PC-9 (cell line): ENCODE measurements at regions not wholly inside any gene's neighbourhood (a gene's known extent, or its start where the extent isn't known, plus 50 kb on each side); places are given as distances from the start of the nearest gene placed in this dataset.

Source experiments
- BruUV-seq: library from RNA; stranded (reverse); fragments of 400-500 nt; replicated peaks from 2 replicates; lab custom pipeline; 2021; lab: Mats Ljungman, UMichigan
- CTCF ChIA-PET: fragments of 300-600 bp; sonication (Branson Sonifier 250); formaldehyde crosslinking; loops from one replicate; lab custom pipeline; 2022; ENCODE audit warnings: antibody characterized with exemption; lab: Charles Lee
- POLR2A ChIA-PET: fragments of 300-600 bp; sonication (Branson Sonifier 250); formaldehyde crosslinking; loops from one replicate; lab custom pipeline; 2022; ENCODE audit warnings: antibody characterized with exemption; ENCODE audit not compliant: unreplicated experiment; lab: Charles Lee
- DNase-seq, 2 experiments: peaks; one replicate each; pipeline versions ENCODE4 v3.0.0 to v3.0.0-alpha.2; 2015 to 2022; ENCODE audit warnings: mixed read lengths in 1 of 2
- H2AFZ ChIP-seq: fragments of 200-600 bp; sonication (generic); 2 replicates; pipeline ENCODE4 v1.8.1; 2017; ENCODE audit warnings: antibody characterized with exemption
- H3F3A ChIP-seq: fragments of 200-600 bp; sonication (generic); 2 replicates; pipeline ENCODE4 v1.8.1; 2017; ENCODE audit warnings: antibody characterized with exemption, mild to moderate bottlenecking, low read depth; ENCODE audit not compliant: insufficient read depth
- H3K27ac ChIP-seq: fragments of 200-600 bp; sonication (generic); 2 replicates; pipeline ENCODE4 v1.6.1; 2016; ENCODE audit warnings: mixed run types
- H3K27me3 ChIP-seq: fragments of 200-600 bp; sonication (generic); 2 replicates; pipeline ENCODE4 v1.6.1; 2016; ENCODE audit warnings: low read depth, mixed run types; ENCODE audit not compliant: insufficient read depth
- H3K36me3 ChIP-seq: fragments of 200-600 bp; sonication (generic); 2 replicates; pipeline ENCODE4 v1.6.1; 2016; ENCODE audit warnings: low read depth, mixed run types
- H3K4me1 ChIP-seq: fragments of 200-600 bp; sonication (generic); replicated peaks from 2 replicates; pipeline ENCODE4 v1.6.1; 2016; ENCODE audit warnings: mixed run types; ENCODE audit not compliant: insufficient read depth
- H3K4me2 ChIP-seq: fragments of 200-600 bp; sonication (generic); 2 replicates; pipeline ENCODE4 v1.6.1; 2017; ENCODE audit warnings: mixed run types
- H3K4me3 ChIP-seq: fragments of 200-600 bp; sonication (generic); 2 replicates; pipeline ENCODE4 v1.6.1; 2016; ENCODE audit warnings: mixed run types
- H3K79me2 ChIP-seq: fragments of 200-600 bp; sonication (generic); 2 replicates; pipeline ENCODE4 v1.6.1; 2017; ENCODE audit warnings: low read depth, mixed run types
- H3K9me2 ChIP-seq: fragments of 200-600 bp; sonication (generic); 2 replicates; pipeline ENCODE4 v1.8.1; 2017; ENCODE audit warnings: mild to moderate bottlenecking; ENCODE audit not compliant: insufficient read depth
- H3K9me3 ChIP-seq: fragments of 200-600 bp; sonication (generic); 2 replicates; pipeline ENCODE4 v1.8.1; 2016; ENCODE audit warnings: low read depth; ENCODE audit not compliant: insufficient read depth
- H4K20me1 ChIP-seq: fragments of 200-600 bp; sonication (generic); 2 replicates; pipeline ENCODE4 v1.8.1; 2017; ENCODE audit not compliant: insufficient read depth
- EZH2 ChIP-seq: fragments of 200-600 bp; sonication (generic); IDR thresholded peaks from 2 replicates; pipeline ENCODE4 v1.8.0; 2017; ENCODE audit warnings: antibody characterized with exemption, low read depth
- intact Hi-C: fragments of 100-400 bp; cut with micrococcal nuclease; formaldehyde crosslinking; loops from one replicate; pipeline ENCODE4 v1.10.0; 2022; ENCODE audit not compliant: unreplicated experiment
- TF ChIP-seq, protein P1 (sequence below): fragments of 200-600 bp; sonication (generic); conservative IDR thresholded peaks from 2 replicates; pipeline ENCODE4 v1.6.1; 2017; ENCODE audit warnings: mixed run types, antibody characterized with exemption, mild to moderate bottlenecking, moderate library complexity

GRCh38 chr10:130409331-130409730 is 273.1 kb downstream of the GLRX3 start:
- no peak overlapping the region for H3K4me2 ChIP-seq
- ChIA-PET CTCF (no interaction called here), POLR2A (no interaction called here)
- intact Hi-C loops = no loop called here
- no TSS peak for BruUV-seq
- no peaks in the 10 kb centered on the region for H3F3A ChIP-seq
- H3K27ac ChIP-seq = no peak overlapping the region
- no peaks in the 10 kb centered on the region for H3K9me3 ChIP-seq
- H4K20me1 ChIP-seq = no peaks in the 10 kb centered on the region
- no peak for DNase-seq
- H3K4me3 ChIP-seq = no peak overlapping the region
- no peaks in the 10 kb centered on the region for H3K36me3 ChIP-seq
- no peak overlapping the region for H2AFZ ChIP-seq
- no peaks in the 10 kb centered on the region for H3K9me2 ChIP-seq
- H3K4me1 ChIP-seq = no peaks in the 10 kb centered on the region
- H3K27me3 ChIP-seq = no peaks in the 10 kb centered on the region
- H3K79me2 ChIP-seq = no peaks in the 10 kb centered on the region
- TF ChIP-seq, protein P1, sequence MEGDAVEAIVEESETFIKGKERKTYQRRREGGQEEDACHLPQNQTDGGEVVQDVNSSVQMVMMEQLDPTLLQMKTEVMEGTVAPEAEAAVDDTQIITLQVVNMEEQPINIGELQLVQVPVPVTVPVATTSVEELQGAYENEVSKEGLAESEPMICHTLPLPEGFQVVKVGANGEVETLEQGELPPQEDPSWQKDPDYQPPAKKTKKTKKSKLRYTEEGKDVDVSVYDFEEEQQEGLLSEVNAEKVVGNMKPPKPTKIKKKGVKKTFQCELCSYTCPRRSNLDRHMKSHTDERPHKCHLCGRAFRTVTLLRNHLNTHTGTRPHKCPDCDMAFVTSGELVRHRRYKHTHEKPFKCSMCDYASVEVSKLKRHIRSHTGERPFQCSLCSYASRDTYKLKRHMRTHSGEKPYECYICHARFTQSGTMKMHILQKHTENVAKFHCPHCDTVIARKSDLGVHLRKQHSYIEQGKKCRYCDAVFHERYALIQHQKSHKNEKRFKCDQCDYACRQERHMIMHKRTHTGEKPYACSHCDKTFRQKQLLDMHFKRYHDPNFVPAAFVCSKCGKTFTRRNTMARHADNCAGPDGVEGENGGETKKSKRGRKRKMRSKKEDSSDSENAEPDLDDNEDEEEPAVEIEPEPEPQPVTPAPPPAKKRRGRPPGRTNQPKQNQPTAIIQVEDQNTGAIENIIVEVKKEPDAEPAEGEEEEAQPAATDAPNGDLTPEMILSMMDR = no peak
- TF ChIP-seq EZH2 = no peak

- ChIA-PET CTCF (no interaction called here), POLR2A (no interaction called here)
- H3K9me3 ChIP-seq = no peaks in the 10 kb centered on the region
- intact Hi-C loops = no loop called here
- no peak overlapping the region for H3K4me3 ChIP-seq
- H3K4me1 ChIP-seq = no peaks in the 10 kb centered on the region
- no peaks in the 10 kb centered on the region for H3K79me2 ChIP-seq
- TF ChIP-seq, protein P1 = no peak
- TF ChIP-seq EZH2 = no peak
- BruUV-seq = no TSS peak
- no peaks in the 10 kb centered on the region for H3K27me3 ChIP-seq
- H3K4me2 ChIP-seq = no peak overlapping the region
- no peaks in the 10 kb centered on the region for H3F3A ChIP-seq
- H2AFZ ChIP-seq = no peak overlapping the region
- H3K27ac ChIP-seq = no peak overlapping the region
- no peaks in the 10 kb centered on the region for H3K9me2 ChIP-seq
- H4K20me1 ChIP-seq = no peaks in the 10 kb centered on the region
- no peaks in the 10 kb centered on the region for H3K36me3 ChIP-seq
- DNase-seq = no peak
Observed at GRCh38 chr10:130409931-130410330, 273.7 kb downstream of the GLRX3 start.

- Histone ChIP-seq H3F3A (no peaks in the 10 kb centered on the region), H3K4me2 (no peak overlapping the region), H3K36me3 (no peaks in the 10 kb centered on the region), H3K79me2 (no peaks in the 10 kb centered on the region), H3K4me3 (no peak overlapping the region), H3K27me3 (no peaks in the 10 kb centered on the region), H2AFZ (no peak overlapping the region), H3K4me1 (no peaks in the 10 kb centered on the region), H3K27ac (no peak overlapping the region), H3K9me3 (no peaks in the 10 kb centered on the region), H3K9me2 (no peaks in the 10 kb centered on the region), H4K20me1 (no peaks in the 10 kb centered on the region)
- intact Hi-C loops = no loop called here
- ChIA-PET POLR2A (no interaction called here), CTCF (no interaction called here)
- no peak for DNase-seq
- BruUV-seq = no TSS peak
- TF ChIP-seq EZH2 = no peak
- TF ChIP-seq, protein P1 = no peak
Observed at GRCh38 chr10:130411496-130412085, 275.4 kb downstream of the GLRX3 start.
